ENCODE measurements at regions not wholly inside any gene's neighbourhood (a gene's known extent, or its start where the extent isn't known, plus 50 kb on each side); places are given as distances from the start of the nearest gene placed in this dataset.

- TF ChIP-seq, protein P1, sequence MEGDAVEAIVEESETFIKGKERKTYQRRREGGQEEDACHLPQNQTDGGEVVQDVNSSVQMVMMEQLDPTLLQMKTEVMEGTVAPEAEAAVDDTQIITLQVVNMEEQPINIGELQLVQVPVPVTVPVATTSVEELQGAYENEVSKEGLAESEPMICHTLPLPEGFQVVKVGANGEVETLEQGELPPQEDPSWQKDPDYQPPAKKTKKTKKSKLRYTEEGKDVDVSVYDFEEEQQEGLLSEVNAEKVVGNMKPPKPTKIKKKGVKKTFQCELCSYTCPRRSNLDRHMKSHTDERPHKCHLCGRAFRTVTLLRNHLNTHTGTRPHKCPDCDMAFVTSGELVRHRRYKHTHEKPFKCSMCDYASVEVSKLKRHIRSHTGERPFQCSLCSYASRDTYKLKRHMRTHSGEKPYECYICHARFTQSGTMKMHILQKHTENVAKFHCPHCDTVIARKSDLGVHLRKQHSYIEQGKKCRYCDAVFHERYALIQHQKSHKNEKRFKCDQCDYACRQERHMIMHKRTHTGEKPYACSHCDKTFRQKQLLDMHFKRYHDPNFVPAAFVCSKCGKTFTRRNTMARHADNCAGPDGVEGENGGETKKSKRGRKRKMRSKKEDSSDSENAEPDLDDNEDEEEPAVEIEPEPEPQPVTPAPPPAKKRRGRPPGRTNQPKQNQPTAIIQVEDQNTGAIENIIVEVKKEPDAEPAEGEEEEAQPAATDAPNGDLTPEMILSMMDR (IDR thresholded peaks at IDR 0.05): no peak
- no peak for TF ChIP-seq POLR2A (IDR thresholded peaks at IDR 0.05)
These were observed 149.3 kb upstream of the WNT4 start for GRCh38 chr1:22292011-22292788.

All from uterus (tissue), 2 donors.